ENCODE measurements at regions not wholly inside any gene's neighbourhood (a gene's known extent, or its start where the extent isn't known, plus 50 kb on each side); places are given as distances from the start of the nearest gene placed in this dataset.

GRCh38 chr1:67514300-67514699 lies 84.1 kb upstream of the SERBP1 start:
- no peak for TF ChIP-seq CTCF (IDR thresholded peaks at IDR 0.05)
- no peak for TF ChIP-seq POLR2A (IDR thresholded peaks at IDR 0.05)

All from sigmoid colon (tissue), 3 donors.